Endodermal cell (in vitro differentiated cells): ENCODE measurements at regions not wholly inside any gene's neighbourhood (a gene's known extent, or its start where the extent isn't known, plus 50 kb on each side); places are given as distances from the start of the nearest gene placed in this dataset.
A peak's percentile ranks its signal among the peaks of the same experiment; 100 is the strongest.

Experiments
- DNase-seq: peaks from one replicate; pipeline ENCODE4 v3.0.0-alpha.2; 2017
- H3K27ac ChIP-seq: 2 replicates; pipeline ENCODE4 v1.5.1; 2013; ENCODE audit warnings: mild to moderate bottlenecking, low read depth, low read length, moderate library complexity
- H3K27me3 ChIP-seq: 2 replicates; pipeline ENCODE4 v1.6.1; 2013; ENCODE audit warnings: mild to moderate bottlenecking, low read length, moderate library complexity; ENCODE audit not compliant: insufficient read depth, control insufficient read depth, poor library complexity, severe bottlenecking
- H3K36me3 ChIP-seq: 2 replicates; pipeline ENCODE4 v1.7.0; 2013; ENCODE audit warnings: mild to moderate bottlenecking, low read length, moderate library complexity; ENCODE audit not compliant: control insufficient read depth, insufficient read depth
- H3K4me1 ChIP-seq: one replicate; pipeline ENCODE4 v1.7.0; 2013; ENCODE audit warnings: low read length; ENCODE audit not compliant: control insufficient read depth, insufficient read depth
- H3K4me3 ChIP-seq: 2 replicates; pipeline ENCODE4 v1.5.1; 2013; ENCODE audit warnings: mild to moderate bottlenecking, low read length, moderate library complexity
- H3K9ac ChIP-seq: 2 replicates; pipeline ENCODE4 v1.6.1; 2013; ENCODE audit warnings: mild to moderate bottlenecking, low read length, moderate library complexity; ENCODE audit not compliant: poor library complexity, severe bottlenecking; ENCODE audit errors: extremely low read depth
- H3K9me3 ChIP-seq: 2 replicates; pipeline ENCODE4 v1.6.1; 2013; ENCODE audit warnings: mild to moderate bottlenecking, low read length, moderate library complexity; ENCODE audit not compliant: control insufficient read depth
- H3K27ac Mint-ChIP-seq: 2 replicates; pipeline ENCODE4 v1.8.0; 2020; ENCODE audit warnings: mixed read lengths
- H3K27me3 Mint-ChIP-seq: 2 replicates; pipeline ENCODE4 v1.8.0; 2021; ENCODE audit warnings: mild to moderate bottlenecking, mixed read lengths; ENCODE audit not compliant: insufficient read depth
- H3K36me3 Mint-ChIP-seq: 2 replicates; pipeline ENCODE4 v1.8.0; 2020; ENCODE audit warnings: low read depth, mixed read lengths
- H3K4me1 Mint-ChIP-seq: 2 replicates; pipeline ENCODE4 v1.8.0; 2020; ENCODE audit warnings: mixed read lengths
- H3K4me3 Mint-ChIP-seq: 2 replicates; pipeline ENCODE4 v1.8.0; 2020; ENCODE audit warnings: mild to moderate bottlenecking, moderate library complexity, mixed read lengths
- H3K9me3 Mint-ChIP-seq: 2 replicates; pipeline ENCODE4 v1.8.0; 2020; ENCODE audit warnings: mild to moderate bottlenecking, mixed read lengths
- WGBS, 2 experiments: methylation state at CpG; one replicate each; pipeline versions ENCODE4 v1.1.5 to v1.1.7; 2013; ENCODE audit warnings: missing lambda C conversion rate in 2 of 2, mixed read lengths in 1 of 2; ENCODE audit not compliant: insufficient coverage in 1 of 2, insufficient read length in 1 of 2; 5-methylcytosine and 5-hydroxymethylcytosine counted together
- TF ChIP-seq, protein P1 (sequence below): fragments of 200-600 bp; sonication (generic); conservative IDR thresholded peaks from 2 replicates; pipeline ENCODE4 v1.5.0; 2021; ENCODE audit warnings: antibody characterized with exemption, mild to moderate bottlenecking

DNA sequence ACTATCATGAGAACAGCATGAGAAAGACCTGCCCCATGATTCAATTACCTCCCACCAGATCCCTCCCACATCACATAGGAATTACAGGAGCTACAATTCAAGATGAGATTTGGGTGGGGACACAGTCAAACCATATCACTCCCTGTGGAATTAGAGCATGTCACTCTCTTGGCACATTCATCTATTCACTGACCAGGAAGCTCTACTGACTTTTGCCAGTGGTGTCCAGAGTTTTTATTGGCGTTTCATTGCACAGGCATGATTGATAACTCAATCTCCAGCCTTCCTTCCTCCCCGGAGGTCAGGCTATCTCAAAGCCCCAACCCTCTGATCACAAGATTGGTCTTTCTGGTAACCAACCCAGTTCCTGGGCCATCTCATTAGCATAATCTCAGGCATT lies 478.9 kb upstream of the NRP1 start:
- H3K4me1 Mint-ChIP-seq, result no peaks in the 10 kb centered on the region
- Histone ChIP-seq H3K27me3 (no peaks in the 10 kb centered on the region), H3K36me3 (no peaks in the 10 kb centered on the region), H3K9ac (no peak overlapping the region), H3K27ac (no peak overlapping the region), H3K4me1 (no peaks in the 10 kb centered on the region), H3K4me3 (peak overlapping the region; percentile 31), H3K9me3 (peaks cover 20% of the 10 kb centered on the region)
- peaks cover 4% of the 10 kb centered on the region for H3K9me3 Mint-ChIP-seq
- no peak overlapping the region for H3K4me3 Mint-ChIP-seq
- TF ChIP-seq, protein P1, sequence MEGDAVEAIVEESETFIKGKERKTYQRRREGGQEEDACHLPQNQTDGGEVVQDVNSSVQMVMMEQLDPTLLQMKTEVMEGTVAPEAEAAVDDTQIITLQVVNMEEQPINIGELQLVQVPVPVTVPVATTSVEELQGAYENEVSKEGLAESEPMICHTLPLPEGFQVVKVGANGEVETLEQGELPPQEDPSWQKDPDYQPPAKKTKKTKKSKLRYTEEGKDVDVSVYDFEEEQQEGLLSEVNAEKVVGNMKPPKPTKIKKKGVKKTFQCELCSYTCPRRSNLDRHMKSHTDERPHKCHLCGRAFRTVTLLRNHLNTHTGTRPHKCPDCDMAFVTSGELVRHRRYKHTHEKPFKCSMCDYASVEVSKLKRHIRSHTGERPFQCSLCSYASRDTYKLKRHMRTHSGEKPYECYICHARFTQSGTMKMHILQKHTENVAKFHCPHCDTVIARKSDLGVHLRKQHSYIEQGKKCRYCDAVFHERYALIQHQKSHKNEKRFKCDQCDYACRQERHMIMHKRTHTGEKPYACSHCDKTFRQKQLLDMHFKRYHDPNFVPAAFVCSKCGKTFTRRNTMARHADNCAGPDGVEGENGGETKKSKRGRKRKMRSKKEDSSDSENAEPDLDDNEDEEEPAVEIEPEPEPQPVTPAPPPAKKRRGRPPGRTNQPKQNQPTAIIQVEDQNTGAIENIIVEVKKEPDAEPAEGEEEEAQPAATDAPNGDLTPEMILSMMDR, result no peak
- no peak overlapping the region for H3K27ac Mint-ChIP-seq
- DNase-seq, result no peak
- 87 to 95% methylated on average over 2 of the region's 2 CpGs for WGBS, 2 experiments
- no peaks in the 10 kb centered on the region for H3K27me3 Mint-ChIP-seq
- no peaks in the 10 kb centered on the region for H3K36me3 Mint-ChIP-seq

DNA sequence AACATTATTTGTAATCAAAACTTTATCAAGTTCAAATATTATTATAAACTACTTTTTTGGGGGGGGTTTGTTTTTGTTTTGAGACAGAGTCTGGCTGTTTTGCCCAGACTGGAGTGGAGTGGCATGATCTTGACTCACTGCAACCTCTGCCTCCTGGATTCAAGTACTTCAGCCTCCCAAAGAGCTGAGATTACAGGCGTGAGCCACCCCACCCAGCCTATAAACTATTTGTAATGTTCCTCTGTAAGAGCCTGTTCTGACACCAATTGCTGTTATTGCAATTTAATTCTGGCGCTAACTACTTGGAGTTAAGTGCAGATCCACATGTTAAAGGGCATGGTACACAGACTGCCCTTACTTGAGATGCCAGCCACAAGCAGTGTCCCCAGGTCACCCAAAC lies 478.1 kb upstream of the NRP1 start:
- peaks cover 20% of the 10 kb centered on the region for H3K9me3 ChIP-seq
- Mint-ChIP-seq H3K36me3 (no peaks in the 10 kb centered on the region), H3K9me3 (peaks cover 4% of the 10 kb centered on the region), H3K4me3 (no peak overlapping the region), H3K27me3 (no peaks in the 10 kb centered on the region), H3K4me1 (peaks cover 7% of the 10 kb centered on the region), H3K27ac (no peak overlapping the region)
- peak overlapping the region; percentile 31 for H3K4me3 ChIP-seq
- no peaks in the 10 kb centered on the region for H3K36me3 ChIP-seq
- no peak overlapping the region for H3K27ac ChIP-seq
- H3K9ac ChIP-seq, result no peak overlapping the region
- H3K27me3 ChIP-seq, result no peaks in the 10 kb centered on the region
- no peaks in the 10 kb centered on the region for H3K4me1 ChIP-seq
- TF ChIP-seq, protein P1, result no peak
- no peak for DNase-seq
- 62 to 74% methylated on average over 1 to 2 of the region's 2 CpGs for WGBS, 2 experiments

GRCh38 chr10:33810986-33811385 lies 476.5 kb upstream of the NRP1 start:
- Histone ChIP-seq H3K4me3 (no peak overlapping the region), H3K9ac (no peak overlapping the region), H3K36me3 (no peaks in the 10 kb centered on the region), H3K4me1 (no peaks in the 10 kb centered on the region), H3K27ac (no peak overlapping the region), H3K27me3 (no peaks in the 10 kb centered on the region), H3K9me3 (peaks cover 20% of the 10 kb centered on the region)
- no peaks in the 10 kb centered on the region for H3K36me3 Mint-ChIP-seq
- no peaks in the 10 kb centered on the region for H3K27me3 Mint-ChIP-seq
- no peak overlapping the region for H3K27ac Mint-ChIP-seq
- DNase-seq, result no peak
- WGBS, 2 experiments, result 90 to 100% methylated on average over 1 to 2 of the region's 3 CpGs
- TF ChIP-seq, protein P1, result no peak
- peaks cover 11% of the 10 kb centered on the region for H3K4me1 Mint-ChIP-seq
- no peak overlapping the region for H3K4me3 Mint-ChIP-seq
- H3K9me3 Mint-ChIP-seq, result peaks cover 4% of the 10 kb centered on the region
